GM23338 (cell line): ENCODE measurements at regions not wholly inside any gene's neighbourhood (a gene's known extent, or its start where the extent isn't known, plus 50 kb on each side); places are given as distances from the start of the nearest gene placed in this dataset.
A peak's percentile ranks its signal among the peaks of the same experiment; 100 is the strongest.

Experiments
- ATAC-seq: fragments of 200-7000 bp; cut with Tn5 transposase; 3 replicates; pipeline ENCODE4 v1.9.1; 2020
- DNase-seq: peaks from one replicate; pipeline ENCODE4 v3.0.0-alpha.2; 2015; ENCODE audit warnings: low spot score
- H2AFZ ChIP-seq: fragments of 200-600 bp; sonication (generic); 2 replicates; pipeline ENCODE4 v1.8.0; 2016; ENCODE audit warnings: antibody characterized with exemption, mild to moderate bottlenecking, moderate library complexity
- H3F3A ChIP-seq: fragments of 200-600 bp; sonication (generic); replicated peaks from 2 replicates; pipeline ENCODE4 v1.8.0; 2017; ENCODE audit warnings: antibody characterized with exemption, mixed run types, low read depth
- H3K27ac ChIP-seq: fragments of 200-600 bp; sonication (generic); 2 replicates; pipeline ENCODE4 v1.6.1; 2016; ENCODE audit warnings: low read depth
- H3K27me3 ChIP-seq: fragments of 200-600 bp; sonication (generic); 2 replicates; pipeline ENCODE4 v1.8.0; 2016; ENCODE audit warnings: mild to moderate bottlenecking, mixed run types, moderate library complexity; ENCODE audit not compliant: insufficient read depth
- H3K36me3 ChIP-seq: fragments of 200-600 bp; sonication (generic); 2 replicates; pipeline ENCODE4 v1.8.0; 2016; ENCODE audit warnings: mild to moderate bottlenecking; ENCODE audit not compliant: insufficient read depth
- H3K4me1 ChIP-seq: fragments of 200-600 bp; sonication (generic); 2 replicates; pipeline ENCODE4 v1.8.0; 2016; ENCODE audit warnings: mild to moderate bottlenecking, moderate library complexity; ENCODE audit not compliant: insufficient read depth
- H3K4me2 ChIP-seq: fragments of 200-600 bp; sonication (generic); 2 replicates; pipeline ENCODE4 v1.7.1; 2017; ENCODE audit warnings: mixed run types
- H3K4me3 ChIP-seq: fragments of 200-600 bp; sonication (generic); 2 replicates; pipeline ENCODE4 v1.6.1; 2016; ENCODE audit warnings: mixed run types
- H3K79me2 ChIP-seq: fragments of 200-600 bp; sonication (generic); replicated peaks from 2 replicates; pipeline ENCODE4 v1.8.0; 2017; ENCODE audit warnings: mild to moderate bottlenecking; ENCODE audit not compliant: insufficient read depth
- H3K9me2 ChIP-seq: fragments of 200-600 bp; sonication (generic); 2 replicates; pipeline ENCODE4 v1.8.0; 2017; ENCODE audit not compliant: insufficient read depth
- H4K20me1 ChIP-seq: fragments of 200-600 bp; sonication (generic); replicated peaks from 2 replicates; pipeline ENCODE4 v1.8.0; 2017; ENCODE audit warnings: mild to moderate bottlenecking; ENCODE audit not compliant: insufficient read depth
- H3K27ac Mint-ChIP-seq: 2 replicates; pipeline ENCODE4 v1.8.0; 2020; ENCODE audit warnings: inconsistent platforms, mild to moderate bottlenecking, moderate library complexity, mixed read lengths
- H3K27me3 Mint-ChIP-seq: 3 replicates; pipeline ENCODE4 v1.8.0; 2022; ENCODE audit warnings: low read depth, mild to moderate bottlenecking, moderate library complexity, mixed read lengths, inconsistent platforms; ENCODE audit not compliant: insufficient read depth, poor library complexity
- H3K36me3 Mint-ChIP-seq: 3 replicates; pipeline ENCODE4 v1.8.0; 2021; ENCODE audit warnings: low read depth, mild to moderate bottlenecking, inconsistent platforms, moderate library complexity, mixed read lengths
- H3K4me1 Mint-ChIP-seq: 3 replicates; pipeline ENCODE4 v1.8.0; 2020; ENCODE audit warnings: mild to moderate bottlenecking, inconsistent platforms, mixed read lengths
- H3K4me3 Mint-ChIP-seq: 3 replicates; pipeline ENCODE4 v1.8.0; 2021; ENCODE audit warnings: moderate library complexity, mild to moderate bottlenecking, inconsistent platforms, mixed read lengths
- H3K9me3 Mint-ChIP-seq: 3 replicates; pipeline ENCODE4 v1.8.0; 2020; ENCODE audit warnings: moderate library complexity, mild to moderate bottlenecking, inconsistent platforms, mixed read lengths
- CREB1 ChIP-seq: fragments of 250-450 bp; sonication (Bioruptor Pico); IDR thresholded peaks from 2 replicates; pipeline ENCODE4 v1.5.0; 2020; ENCODE audit warnings: low read depth, mild to moderate bottlenecking, moderate library complexity
- EZH2 ChIP-seq: fragments of 200-600 bp; sonication (generic); IDR thresholded peaks from one replicate; pipeline ENCODE4 v1.8.0; 2017; ENCODE audit warnings: antibody characterized with exemption, mild to moderate bottlenecking, low read depth; ENCODE audit not compliant: unreplicated experiment
- EZH2phosphoT487 ChIP-seq: fragments of 200-600 bp; sonication (generic); IDR thresholded peaks from one replicate; pipeline ENCODE4 v1.8.1; 2018; ENCODE audit warnings: antibody characterized with exemption; ENCODE audit not compliant: unreplicated experiment
- JUNB ChIP-seq: IDR thresholded peaks from one replicate; pipeline ENCODE4 v1.6.1; 2016; ENCODE audit warnings: antibody characterized with exemption; ENCODE audit not compliant: unreplicated experiment
- STAT1 ChIP-seq: IDR thresholded peaks from one replicate; pipeline ENCODE4 v1.6.1; 2016; ENCODE audit warnings: antibody characterized with exemption; ENCODE audit not compliant: unreplicated experiment
- ZNF331 ChIP-seq: fragments of 250-450 bp; sonication (Bioruptor Pico); IDR thresholded peaks from 2 replicates; pipeline ENCODE4 v1.5.0; 2020; ENCODE audit warnings: low read depth, mild to moderate bottlenecking, moderate library complexity
- TF ChIP-seq, protein P1 (sequence below): fragments of 250-450 bp; sonication (Bioruptor Pico); IDR thresholded peaks from 2 replicates; pipeline ENCODE4 v1.5.0; 2020; ENCODE audit warnings: mild to moderate bottlenecking, moderate library complexity
- TF ChIP-seq, protein P2 (sequence below): IDR thresholded peaks from one replicate; pipeline ENCODE4 v1.6.1; 2018; ENCODE audit warnings: antibody characterized with exemption; ENCODE audit not compliant: unreplicated experiment
- TF ChIP-seq, protein P3 (sequence below), 2 experiments: fragments of 200-600 bp in 1 of 2; sonication (generic) in 1 of 2; conservative IDR thresholded peaks; 2 replicates each; pipeline versions ENCODE4 v1.5.1 to v1.6.1; 2016 to 2017; ENCODE audit warnings: antibody characterized with exemption in 2 of 2, low read depth in 2 of 2, mild to moderate bottlenecking in 2 of 2, moderate library complexity in 1 of 2
- TF ChIP-seq, protein P4 (sequence below): IDR thresholded peaks from 2 replicates; pipeline ENCODE4 v1.6.1; 2016; ENCODE audit warnings: antibody characterized with exemption

DNA sequence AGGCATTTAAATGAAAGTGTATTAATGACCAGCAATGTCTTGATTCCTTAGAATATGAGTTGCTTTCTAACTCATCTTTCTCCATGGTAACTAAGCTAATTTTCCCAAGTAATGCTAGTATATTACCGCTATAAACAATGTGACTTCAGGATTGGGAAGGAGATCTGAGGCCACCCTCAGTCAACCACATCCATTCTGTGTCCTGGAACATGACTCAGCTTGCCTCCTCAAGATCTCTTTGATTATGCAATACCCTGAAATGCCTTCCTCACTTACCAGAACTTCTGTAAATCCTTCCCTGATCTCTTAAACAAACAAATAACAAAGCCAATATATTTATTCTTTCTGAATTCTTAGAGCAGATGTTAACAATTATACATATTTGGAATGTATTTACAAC is 1495.5 kb downstream of the PCDH18 start (continued):
- TF ChIP-seq, protein P1, sequence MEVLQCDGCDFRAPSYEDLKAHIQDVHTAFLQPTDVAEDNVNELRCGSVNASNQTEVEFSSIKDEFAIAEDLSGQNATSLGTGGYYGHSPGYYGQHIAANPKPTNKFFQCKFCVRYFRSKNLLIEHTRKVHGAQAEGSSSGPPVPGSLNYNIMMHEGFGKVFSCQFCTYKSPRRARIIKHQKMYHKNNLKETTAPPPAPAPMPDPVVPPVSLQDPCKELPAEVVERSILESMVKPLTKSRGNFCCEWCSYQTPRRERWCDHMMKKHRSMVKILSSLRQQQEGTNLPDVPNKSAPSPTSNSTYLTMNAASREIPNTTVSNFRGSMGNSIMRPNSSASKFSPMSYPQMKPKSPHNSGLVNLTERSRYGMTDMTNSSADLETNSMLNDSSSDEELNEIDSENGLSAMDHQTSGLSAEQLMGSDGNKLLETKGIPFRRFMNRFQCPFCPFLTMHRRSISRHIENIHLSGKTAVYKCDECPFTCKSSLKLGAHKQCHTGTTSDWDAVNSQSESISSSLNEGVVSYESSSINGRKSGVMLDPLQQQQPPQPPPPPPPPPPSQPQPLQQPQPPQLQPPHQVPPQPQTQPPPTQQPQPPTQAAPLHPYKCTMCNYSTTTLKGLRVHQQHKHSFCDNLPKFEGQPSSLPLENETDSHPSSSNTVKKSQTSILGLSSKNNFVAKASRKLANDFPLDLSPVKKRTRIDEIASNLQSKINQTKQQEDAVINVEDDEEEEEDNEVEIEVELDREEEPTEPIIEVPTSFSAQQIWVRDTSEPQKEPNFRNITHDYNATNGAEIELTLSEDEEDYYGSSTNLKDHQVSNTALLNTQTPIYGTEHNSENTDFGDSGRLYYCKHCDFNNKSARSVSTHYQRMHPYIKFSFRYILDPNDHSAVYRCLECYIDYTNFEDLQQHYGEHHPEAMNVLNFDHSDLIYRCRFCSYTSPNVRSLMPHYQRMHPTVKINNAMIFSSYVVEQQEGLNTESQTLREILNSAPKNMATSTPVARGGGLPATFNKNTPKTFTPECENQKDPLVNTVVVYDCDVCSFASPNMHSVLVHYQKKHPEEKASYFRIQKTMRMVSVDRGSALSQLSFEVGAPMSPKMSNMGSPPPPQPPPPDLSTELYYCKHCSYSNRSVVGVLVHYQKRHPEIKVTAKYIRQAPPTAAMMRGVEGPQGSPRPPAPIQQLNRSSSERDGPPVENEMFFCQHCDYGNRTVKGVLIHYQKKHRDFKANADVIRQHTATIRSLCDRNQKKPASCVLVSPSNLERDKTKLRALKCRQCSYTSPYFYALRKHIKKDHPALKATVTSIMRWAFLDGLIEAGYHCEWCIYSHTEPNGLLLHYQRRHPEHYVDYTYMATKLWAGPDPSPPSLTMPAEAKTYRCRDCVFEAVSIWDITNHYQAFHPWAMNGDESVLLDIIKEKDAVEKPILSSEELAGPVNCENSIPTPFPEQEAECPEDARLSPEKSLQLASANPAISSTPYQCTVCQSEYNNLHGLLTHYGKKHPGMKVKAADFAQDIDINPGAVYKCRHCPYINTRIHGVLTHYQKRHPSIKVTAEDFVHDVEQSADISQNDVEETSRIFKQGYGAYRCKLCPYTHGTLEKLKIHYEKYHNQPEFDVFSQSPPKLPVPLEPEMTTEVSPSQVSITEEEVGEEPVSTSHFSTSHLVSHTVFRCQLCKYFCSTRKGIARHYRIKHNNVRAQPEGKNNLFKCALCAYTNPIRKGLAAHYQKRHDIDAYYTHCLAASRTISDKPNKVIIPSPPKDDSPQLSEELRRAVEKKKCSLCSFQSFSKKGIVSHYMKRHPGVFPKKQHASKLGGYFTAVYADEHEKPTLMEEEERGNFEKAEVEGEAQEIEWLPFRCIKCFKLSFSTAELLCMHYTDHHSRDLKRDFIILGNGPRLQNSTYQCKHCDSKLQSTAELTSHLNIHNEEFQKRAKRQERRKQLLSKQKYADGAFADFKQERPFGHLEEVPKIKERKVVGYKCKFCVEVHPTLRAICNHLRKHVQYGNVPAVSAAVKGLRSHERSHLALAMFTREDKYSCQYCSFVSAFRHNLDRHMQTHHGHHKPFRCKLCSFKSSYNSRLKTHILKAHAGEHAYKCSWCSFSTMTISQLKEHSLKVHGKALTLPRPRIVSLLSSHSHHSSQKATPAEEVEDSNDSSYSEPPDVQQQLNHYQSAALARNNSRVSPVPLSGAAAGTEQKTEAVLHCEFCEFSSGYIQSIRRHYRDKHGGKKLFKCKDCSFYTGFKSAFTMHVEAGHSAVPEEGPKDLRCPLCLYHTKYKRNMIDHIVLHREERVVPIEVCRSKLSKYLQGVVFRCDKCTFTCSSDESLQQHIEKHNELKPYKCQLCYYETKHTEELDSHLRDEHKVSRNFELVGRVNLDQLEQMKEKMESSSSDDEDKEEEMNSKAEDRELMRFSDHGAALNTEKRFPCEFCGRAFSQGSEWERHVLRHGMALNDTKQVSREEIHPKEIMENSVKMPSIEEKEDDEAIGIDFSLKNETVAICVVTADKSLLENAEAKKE (CRISPR knock-in tag) = no peak

DNA sequence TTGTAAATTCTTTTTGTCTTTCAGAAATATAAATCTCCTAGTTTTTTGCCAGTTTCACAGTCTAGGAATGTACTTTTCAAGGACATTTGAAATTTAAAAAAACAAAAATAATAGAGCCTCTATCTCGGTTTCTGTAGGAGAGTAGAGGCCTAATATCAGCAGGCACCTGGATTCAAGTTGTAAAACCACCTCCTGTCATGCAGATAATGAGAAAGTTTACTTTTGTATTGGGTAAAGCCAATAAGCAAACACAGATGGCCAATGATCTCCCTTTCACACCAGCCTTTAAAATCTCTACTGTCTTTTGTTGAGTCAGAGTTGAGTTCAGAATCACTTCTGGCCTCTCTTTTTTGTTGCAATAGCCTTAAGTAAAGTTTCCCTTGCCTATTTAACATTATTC is 1499.9 kb downstream of the PCDH18 start:
- ATAC-seq (peak; percentile 39), DNase-seq (peak; percentile 16)
- Histone ChIP-seq H2AFZ (no peak overlapping the region), H3F3A (no peaks in the 10 kb centered on the region), H3K4me3 (no peak overlapping the region), H3K79me2 (no peaks in the 10 kb centered on the region), H3K4me1 (no peaks in the 10 kb centered on the region), H3K4me2 (0 out of 2 replicates have a peak overlapping the region, but pooled peaks have one; percentile 6), H3K27me3 (no peaks in the 10 kb centered on the region), H4K20me1 (no peaks in the 10 kb centered on the region), H3K9me2 (0 out of 2 replicates have a peak, but pooled peaks cover 4% of the 10 kb centered on the region), H3K36me3 (no peaks in the 10 kb centered on the region), H3K27ac (no peak overlapping the region)
- Mint-ChIP-seq H3K9me3 (peaks cover 7% of the 10 kb centered on the region), H3K27me3 (no peaks in the 10 kb centered on the region), H3K4me3 (no peak overlapping the region), H3K4me1 (peaks cover 4% of the 10 kb centered on the region), H3K36me3 (peaks cover 8% of the 10 kb centered on the region; the same call in 2 of the 3 replicates), H3K27ac (no peak overlapping the region)
- TF ChIP-seq ZNF331 (CRISPR knock-in tag) (no peak), JUNB (no peak), EZH2 (no peak), EZH2phosphoT487 (no peak), CREB1 (no peak), STAT1 (no peak)
- TF ChIP-seq, protein P2, sequence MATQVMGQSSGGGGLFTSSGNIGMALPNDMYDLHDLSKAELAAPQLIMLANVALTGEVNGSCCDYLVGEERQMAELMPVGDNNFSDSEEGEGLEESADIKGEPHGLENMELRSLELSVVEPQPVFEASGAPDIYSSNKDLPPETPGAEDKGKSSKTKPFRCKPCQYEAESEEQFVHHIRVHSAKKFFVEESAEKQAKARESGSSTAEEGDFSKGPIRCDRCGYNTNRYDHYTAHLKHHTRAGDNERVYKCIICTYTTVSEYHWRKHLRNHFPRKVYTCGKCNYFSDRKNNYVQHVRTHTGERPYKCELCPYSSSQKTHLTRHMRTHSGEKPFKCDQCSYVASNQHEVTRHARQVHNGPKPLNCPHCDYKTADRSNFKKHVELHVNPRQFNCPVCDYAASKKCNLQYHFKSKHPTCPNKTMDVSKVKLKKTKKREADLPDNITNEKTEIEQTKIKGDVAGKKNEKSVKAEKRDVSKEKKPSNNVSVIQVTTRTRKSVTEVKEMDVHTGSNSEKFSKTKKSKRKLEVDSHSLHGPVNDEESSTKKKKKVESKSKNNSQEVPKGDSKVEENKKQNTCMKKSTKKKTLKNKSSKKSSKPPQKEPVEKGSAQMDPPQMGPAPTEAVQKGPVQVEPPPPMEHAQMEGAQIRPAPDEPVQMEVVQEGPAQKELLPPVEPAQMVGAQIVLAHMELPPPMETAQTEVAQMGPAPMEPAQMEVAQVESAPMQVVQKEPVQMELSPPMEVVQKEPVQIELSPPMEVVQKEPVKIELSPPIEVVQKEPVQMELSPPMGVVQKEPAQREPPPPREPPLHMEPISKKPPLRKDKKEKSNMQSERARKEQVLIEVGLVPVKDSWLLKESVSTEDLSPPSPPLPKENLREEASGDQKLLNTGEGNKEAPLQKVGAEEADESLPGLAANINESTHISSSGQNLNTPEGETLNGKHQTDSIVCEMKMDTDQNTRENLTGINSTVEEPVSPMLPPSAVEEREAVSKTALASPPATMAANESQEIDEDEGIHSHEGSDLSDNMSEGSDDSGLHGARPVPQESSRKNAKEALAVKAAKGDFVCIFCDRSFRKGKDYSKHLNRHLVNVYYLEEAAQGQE = no peak
- TF ChIP-seq, protein P3, sequence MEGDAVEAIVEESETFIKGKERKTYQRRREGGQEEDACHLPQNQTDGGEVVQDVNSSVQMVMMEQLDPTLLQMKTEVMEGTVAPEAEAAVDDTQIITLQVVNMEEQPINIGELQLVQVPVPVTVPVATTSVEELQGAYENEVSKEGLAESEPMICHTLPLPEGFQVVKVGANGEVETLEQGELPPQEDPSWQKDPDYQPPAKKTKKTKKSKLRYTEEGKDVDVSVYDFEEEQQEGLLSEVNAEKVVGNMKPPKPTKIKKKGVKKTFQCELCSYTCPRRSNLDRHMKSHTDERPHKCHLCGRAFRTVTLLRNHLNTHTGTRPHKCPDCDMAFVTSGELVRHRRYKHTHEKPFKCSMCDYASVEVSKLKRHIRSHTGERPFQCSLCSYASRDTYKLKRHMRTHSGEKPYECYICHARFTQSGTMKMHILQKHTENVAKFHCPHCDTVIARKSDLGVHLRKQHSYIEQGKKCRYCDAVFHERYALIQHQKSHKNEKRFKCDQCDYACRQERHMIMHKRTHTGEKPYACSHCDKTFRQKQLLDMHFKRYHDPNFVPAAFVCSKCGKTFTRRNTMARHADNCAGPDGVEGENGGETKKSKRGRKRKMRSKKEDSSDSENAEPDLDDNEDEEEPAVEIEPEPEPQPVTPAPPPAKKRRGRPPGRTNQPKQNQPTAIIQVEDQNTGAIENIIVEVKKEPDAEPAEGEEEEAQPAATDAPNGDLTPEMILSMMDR (conservative IDR thresholded peaks at IDR 0.05; ENCODE audit: low read depth in 2 of 2) = no peak
- TF ChIP-seq, protein P4, sequence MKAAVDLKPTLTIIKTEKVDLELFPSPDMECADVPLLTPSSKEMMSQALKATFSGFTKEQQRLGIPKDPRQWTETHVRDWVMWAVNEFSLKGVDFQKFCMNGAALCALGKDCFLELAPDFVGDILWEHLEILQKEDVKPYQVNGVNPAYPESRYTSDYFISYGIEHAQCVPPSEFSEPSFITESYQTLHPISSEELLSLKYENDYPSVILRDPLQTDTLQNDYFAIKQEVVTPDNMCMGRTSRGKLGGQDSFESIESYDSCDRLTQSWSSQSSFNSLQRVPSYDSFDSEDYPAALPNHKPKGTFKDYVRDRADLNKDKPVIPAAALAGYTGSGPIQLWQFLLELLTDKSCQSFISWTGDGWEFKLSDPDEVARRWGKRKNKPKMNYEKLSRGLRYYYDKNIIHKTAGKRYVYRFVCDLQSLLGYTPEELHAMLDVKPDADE = no peak
